Activated T-helper 17 cell treated with anti-CD3 and anti-CD28 coated beads, Interleukin-2, amount 50 U/mL, for 72 hours (primary cell): ENCODE measurements at regions not wholly inside any gene's neighbourhood (a gene's known extent, or its start where the extent isn't known, plus 50 kb on each side); places are given as distances from the start of the nearest gene placed in this dataset.
"Not testable (repeated sequence)": the region's sequence is repeated elsewhere in the genome, so short reads cannot be mapped to it uniquely, and the experiment has no call there.

ENCODE experiments used
- ATAC-seq: fragments of 150-1000 bp; cut with Tn5 transposase; replicated peaks from 2 replicates; pipeline ENCODE4 v1.10.0; 2021; ENCODE audit warnings: mild to moderate bottlenecking, moderate library complexity
- H3K27ac Mint-ChIP-seq: one replicate; pipeline ENCODE4 v1.8.0; 2022; ENCODE audit warnings: mixed read lengths
- H3K27me3 Mint-ChIP-seq: one replicate; pipeline ENCODE4 v1.8.0; 2022; ENCODE audit warnings: mixed read lengths
- H3K36me3 Mint-ChIP-seq: one replicate; pipeline ENCODE4 v1.8.0; 2022; ENCODE audit warnings: low read depth, mild to moderate bottlenecking, mixed read lengths
- H3K4me1 Mint-ChIP-seq: one replicate; pipeline ENCODE4 v1.8.0; 2022; ENCODE audit warnings: mixed read lengths
- H3K4me3 Mint-ChIP-seq: one replicate; pipeline ENCODE4 v1.8.0; 2022; ENCODE audit warnings: mild to moderate bottlenecking, mixed read lengths
- H3K9me3 Mint-ChIP-seq: one replicate; pipeline ENCODE4 v1.8.0; 2022; ENCODE audit warnings: mixed read lengths

- Mint-ChIP-seq H3K4me1 (no peaks in the 10 kb centered on the region), H3K36me3 (no peaks in the 10 kb centered on the region), H3K27ac (no peak overlapping the region), H3K27me3 (peaks cover 15% of the 10 kb centered on the region), H3K9me3 (no peaks in the 10 kb centered on the region), H3K4me3 (no peak overlapping the region)
- ATAC-seq, result no peak
Observed at GRCh38 chr1:30008372-30008997, 714.9 kb downstream of the MATN1 start.

GRCh38 chr1:30005972-30006619, 717.3 kb downstream of the MATN1 start:
- Mint-ChIP-seq H3K36me3 (no peaks in the 10 kb centered on the region), H3K27me3 (peaks cover 11% of the 10 kb centered on the region), H3K27ac (no peak overlapping the region), H3K4me3 (no peak overlapping the region), H3K9me3 (no peaks in the 10 kb centered on the region), H3K4me1 (no peaks in the 10 kb centered on the region)
- ATAC-seq, result no peak

- Mint-ChIP-seq H3K27ac (no peak overlapping the region), H3K4me1 (no peaks in the 10 kb centered on the region), H3K4me3 (no peak overlapping the region), H3K36me3 (no peaks in the 10 kb centered on the region), H3K27me3 (no peaks in the 10 kb centered on the region), H3K9me3 (no peaks in the 10 kb centered on the region)
- ATAC-seq, result no peak
Observed at GRCh38 chr1:30001732-30002039, 721.7 kb downstream of the MATN1 start.

GRCh38 chr1:30001011-30001731, 722.2 kb downstream of the MATN1 start:
- H3K27ac Mint-ChIP-seq, result no peak overlapping the region
- H3K4me3 Mint-ChIP-seq, result no peak overlapping the region
- H3K36me3 Mint-ChIP-seq, result no peaks in the 10 kb centered on the region
- no peak for ATAC-seq
- H3K9me3 Mint-ChIP-seq, result no peaks in the 10 kb centered on the region
- H3K27me3 Mint-ChIP-seq, result no peaks in the 10 kb centered on the region
- no peaks in the 10 kb centered on the region for H3K4me1 Mint-ChIP-seq

GRCh38 chr1:30000266-30000665, 723.1 kb downstream of the MATN1 start:
- Mint-ChIP-seq H3K4me3 (no peak overlapping the region), H3K36me3 (no peaks in the 10 kb centered on the region), H3K27ac (no peak overlapping the region), H3K27me3 (no peaks in the 10 kb centered on the region), H3K4me1 (no peaks in the 10 kb centered on the region), H3K9me3 (no peaks in the 10 kb centered on the region)
- no peak for ATAC-seq

- Mint-ChIP-seq H3K36me3 (no peaks in the 10 kb centered on the region), H3K27me3 (peaks cover 4% of the 10 kb centered on the region), H3K9me3 (peaks cover 4% of the 10 kb centered on the region), H3K4me1 (no peaks in the 10 kb centered on the region), H3K27ac (no peak overlapping the region), H3K4me3 (no peak overlapping the region)
- ATAC-seq, result no peak
Observed at GRCh38 chr1:29999595-29999994, 723.8 kb downstream of the MATN1 start.

GRCh38 chr1:29998686-29999085, 724.7 kb downstream of the MATN1 start:
- Mint-ChIP-seq H3K4me3 (no peak overlapping the region), H3K27ac (no peak overlapping the region), H3K27me3 (peaks cover 4% of the 10 kb centered on the region), H3K9me3 (peaks cover 7% of the 10 kb centered on the region), H3K36me3 (no peaks in the 10 kb centered on the region), H3K4me1 (no peaks in the 10 kb centered on the region)
- no peak for ATAC-seq

GRCh38 chr1:29997818-29998217, 725.6 kb downstream of the MATN1 start:
- not testable (repeated sequence) for H3K4me1 Mint-ChIP-seq, H3K27me3 Mint-ChIP-seq, H3K4me3 Mint-ChIP-seq, ATAC-seq, H3K27ac Mint-ChIP-seq, H3K36me3 Mint-ChIP-seq
- H3K9me3 Mint-ChIP-seq, result peaks cover 14% of the 10 kb centered on the region

- Mint-ChIP-seq H3K9me3 (peaks cover 18% of the 10 kb centered on the region), H3K27me3 (peaks cover 11% of the 10 kb centered on the region), H3K4me1 (no peaks in the 10 kb centered on the region), H3K27ac (no peak overlapping the region), H3K4me3 (no peak overlapping the region), H3K36me3 (no peaks in the 10 kb centered on the region)
- ATAC-seq, result no peak
Observed at GRCh38 chr1:29993950-29994349, 729.4 kb downstream of the MATN1 start.

GRCh38 chr1:29991815-29992214, 731.6 kb downstream of the MATN1 start:
- ATAC-seq, result no peak
- Mint-ChIP-seq H3K36me3 (no peaks in the 10 kb centered on the region), H3K4me3 (no peak overlapping the region), H3K27me3 (peaks cover 14% of the 10 kb centered on the region), H3K9me3 (peaks cover 18% of the 10 kb centered on the region), H3K4me1 (no peaks in the 10 kb centered on the region), H3K27ac (no peak overlapping the region)

- Mint-ChIP-seq H3K9me3 (peaks cover 18% of the 10 kb centered on the region), H3K4me3 (no peak overlapping the region), H3K27me3 (peaks cover 17% of the 10 kb centered on the region), H3K27ac (no peak overlapping the region), H3K36me3 (no peaks in the 10 kb centered on the region), H3K4me1 (no peaks in the 10 kb centered on the region)
- no peak for ATAC-seq
Observed at GRCh38 chr1:29991025-29991424, 732.4 kb downstream of the MATN1 start.

- Mint-ChIP-seq H3K27me3 (peaks cover 19% of the 10 kb centered on the region), H3K4me1 (no peaks in the 10 kb centered on the region), H3K27ac (no peak overlapping the region), H3K9me3 (peaks cover 18% of the 10 kb centered on the region), H3K36me3 (no peaks in the 10 kb centered on the region), H3K4me3 (no peak overlapping the region)
- ATAC-seq, result no peak
Observed at GRCh38 chr1:29990304-29990703, 733.1 kb downstream of the MATN1 start.

- ATAC-seq, result no peak
Observed at GRCh38 chr1:29986986-29987385, 736.4 kb downstream of the MATN1 start.

GRCh38 chr1:29985606-29985945, 737.8 kb downstream of the MATN1 start:
- peaks cover 7% of the 10 kb centered on the region for H3K9me3 Mint-ChIP-seq
- H3K4me1 Mint-ChIP-seq, result no peaks in the 10 kb centered on the region
- H3K27me3 Mint-ChIP-seq, result peaks cover 23% of the 10 kb centered on the region
- ATAC-seq, result no peak
- no peak overlapping the region for H3K27ac Mint-ChIP-seq
- no peaks in the 10 kb centered on the region for H3K36me3 Mint-ChIP-seq
- H3K4me3 Mint-ChIP-seq, result no peak overlapping the region

More at GRCh38 chr1:29986986-29987385, 736.4 kb downstream of the MATN1 start:
- H3K9me3 Mint-ChIP-seq, result no peaks in the 10 kb centered on the region
- H3K27me3 Mint-ChIP-seq, result peaks cover 14% of the 10 kb centered on the region
- no peak overlapping the region for H3K4me3 Mint-ChIP-seq
- H3K4me1 Mint-ChIP-seq, result no peaks in the 10 kb centered on the region
- H3K36me3 Mint-ChIP-seq, result no peaks in the 10 kb centered on the region
- H3K27ac Mint-ChIP-seq, result no peak overlapping the region

- Mint-ChIP-seq H3K9me3 (peaks cover 7% of the 10 kb centered on the region), H3K36me3 (no peaks in the 10 kb centered on the region), H3K4me1 (no peaks in the 10 kb centered on the region), H3K27ac (no peak overlapping the region), H3K27me3 (peaks cover 23% of the 10 kb centered on the region), H3K4me3 (no peak overlapping the region)
- ATAC-seq, result no peak
Observed at GRCh38 chr1:29984862-29985605, 738.4 kb downstream of the MATN1 start.
